Activated CD4-positive, alpha-beta T cell treated with anti-CD3 and anti-CD28 coated beads for 24 hours (primary cell): ENCODE measurements at regions not wholly inside any gene's neighbourhood (a gene's known extent, or its start where the extent isn't known, plus 50 kb on each side); places are given as distances from the start of the nearest gene placed in this dataset.

ENCODE experiments used
- DNase-seq, 2 donors: peaks; one replicate each; pipeline ENCODE4 v3.0.0-alpha.2; 2020; ENCODE audit warnings: low read depth in 2 of 2

DNA sequence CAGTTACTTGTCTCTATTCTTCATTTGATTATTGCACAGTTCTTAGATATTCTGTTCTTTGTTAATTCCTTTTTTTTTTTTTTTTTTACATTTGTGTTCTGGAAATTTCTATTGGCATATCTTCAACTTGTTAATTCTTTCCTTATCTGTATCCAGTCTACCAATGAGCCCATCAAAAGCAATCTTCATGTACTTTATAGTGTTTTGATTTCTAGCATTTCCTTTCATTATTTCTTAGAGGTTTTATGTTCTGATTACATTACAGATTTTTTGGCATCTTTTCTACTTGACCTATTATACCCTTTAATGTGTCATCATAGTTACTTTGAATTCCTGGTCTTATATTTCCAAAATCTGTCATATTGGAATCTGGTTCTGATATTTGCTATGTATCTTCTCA is 2194.8 kb downstream of the PCDH9 start:
- DNase-seq = no peak

DNA sequence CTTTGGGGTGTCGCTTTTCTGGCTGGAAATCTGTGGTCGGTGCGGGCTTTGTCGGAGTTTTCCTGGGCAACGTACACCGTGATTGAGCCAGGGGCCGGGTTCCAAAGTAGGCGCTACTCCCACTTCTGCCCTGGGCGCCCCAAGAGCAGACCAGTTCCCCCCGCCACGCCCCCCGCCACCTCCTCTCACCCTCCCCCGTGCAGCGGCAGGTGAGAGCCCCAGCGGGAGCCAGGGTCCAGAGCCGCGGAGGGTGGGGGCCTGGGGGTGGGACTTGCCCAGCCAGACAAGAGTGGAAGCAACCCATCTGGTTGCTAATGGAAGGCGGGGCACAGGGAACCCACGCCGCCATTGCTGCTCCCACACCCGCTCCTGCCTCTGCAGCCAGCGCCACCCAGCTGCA is 2195.9 kb downstream of the PCDH9 start:
- DNase-seq = no peak

DNA sequence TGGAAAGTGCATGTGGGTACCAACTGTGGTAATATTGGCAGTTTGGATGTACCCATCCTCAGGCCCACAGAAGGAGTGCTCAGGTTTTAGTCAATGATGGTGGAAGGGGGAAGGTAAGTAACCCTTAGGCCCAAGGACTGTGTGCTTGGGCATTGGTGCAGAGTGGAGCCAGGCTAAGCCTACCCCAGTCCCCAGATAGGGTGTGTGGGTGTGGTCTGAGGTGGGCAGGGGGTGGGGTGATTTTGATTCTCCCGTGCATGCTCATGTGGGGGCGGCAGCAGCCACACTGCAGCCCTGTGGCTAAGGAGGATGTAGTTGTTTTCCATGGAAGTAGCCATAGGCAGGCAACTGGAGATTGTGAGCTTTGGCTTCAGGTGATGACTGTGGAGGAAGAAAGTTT is 2197.3 kb downstream of the PCDH9 start:
- DNase-seq = no peak

DNA sequence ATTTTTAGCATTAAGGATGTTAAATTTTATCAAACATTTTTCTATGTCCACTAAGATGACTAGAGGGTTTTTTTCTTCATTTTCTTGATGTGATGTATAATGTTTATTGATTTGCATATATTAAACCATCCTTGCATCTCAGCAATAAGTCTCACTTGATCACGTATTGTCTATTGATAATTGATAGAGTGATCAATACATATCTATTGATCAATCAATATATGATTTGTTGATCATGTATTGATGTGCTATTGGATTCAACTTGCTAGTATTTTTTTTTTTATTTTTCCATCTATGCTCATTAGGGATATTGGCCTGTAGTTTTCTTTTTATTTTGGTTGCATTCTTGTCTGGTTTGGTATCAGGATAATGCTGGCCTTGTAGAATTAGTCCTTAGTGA is 2202.0 kb downstream of the PCDH9 start:
- no peak for DNase-seq

DNA sequence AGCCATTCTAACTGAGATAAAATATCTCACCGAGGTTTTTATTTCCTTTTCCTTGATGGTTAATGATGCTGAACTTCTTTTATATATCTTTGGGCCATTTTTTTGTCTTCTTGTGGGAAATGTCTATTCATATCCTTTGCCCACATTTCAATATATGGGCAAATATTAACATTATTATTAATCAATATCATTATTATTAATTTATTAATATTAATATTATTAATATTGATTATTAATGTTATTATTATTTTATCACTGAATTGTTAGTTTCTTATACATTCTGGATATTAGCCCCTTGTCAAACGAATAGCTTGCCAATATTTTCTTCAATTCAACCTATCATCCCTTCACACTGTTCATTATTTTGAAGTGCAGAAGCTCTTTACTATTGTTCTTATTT is 2203.6 kb downstream of the PCDH9 start:
- DNase-seq = no peak

DNA sequence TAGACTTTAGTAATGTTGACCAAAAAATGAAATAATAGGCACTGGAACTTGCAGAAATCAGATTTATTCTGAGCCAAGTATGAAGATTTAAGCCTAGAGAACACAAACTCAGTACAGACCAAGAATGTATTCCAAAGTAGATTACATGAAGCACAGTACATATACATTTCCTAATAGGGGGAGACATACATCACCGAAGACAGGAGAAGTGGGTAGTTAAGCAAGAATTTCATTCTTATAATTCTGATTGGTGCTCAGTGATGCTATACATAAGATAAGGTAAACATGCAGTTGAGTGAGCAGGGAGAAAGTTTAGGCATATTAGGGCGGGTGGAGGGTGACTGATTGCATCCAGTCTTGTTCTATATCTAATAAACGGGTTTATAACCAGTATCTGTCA is 2218.8 kb downstream of the PCDH9 start:
- DNase-seq = no peak

DNA sequence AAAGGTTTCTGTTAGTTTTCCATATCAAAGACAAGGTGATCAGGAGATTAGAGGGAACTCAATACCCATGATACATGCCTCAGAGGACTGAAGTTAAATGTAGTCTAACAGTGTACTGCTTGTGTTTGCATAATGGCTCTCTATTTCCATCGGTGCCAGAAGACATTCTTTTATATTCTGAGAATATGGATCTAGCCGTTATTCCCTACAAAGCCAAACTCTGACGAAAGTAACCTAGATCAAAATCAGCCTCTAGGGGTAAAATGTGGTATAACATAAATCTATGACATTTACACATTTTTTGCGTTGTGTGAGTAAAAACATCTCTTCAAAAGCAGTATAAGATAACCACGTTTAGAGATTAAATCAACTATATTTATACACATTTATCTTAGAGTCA is 2232.7 kb downstream of the PCDH9 start:
- DNase-seq = no peak

DNA sequence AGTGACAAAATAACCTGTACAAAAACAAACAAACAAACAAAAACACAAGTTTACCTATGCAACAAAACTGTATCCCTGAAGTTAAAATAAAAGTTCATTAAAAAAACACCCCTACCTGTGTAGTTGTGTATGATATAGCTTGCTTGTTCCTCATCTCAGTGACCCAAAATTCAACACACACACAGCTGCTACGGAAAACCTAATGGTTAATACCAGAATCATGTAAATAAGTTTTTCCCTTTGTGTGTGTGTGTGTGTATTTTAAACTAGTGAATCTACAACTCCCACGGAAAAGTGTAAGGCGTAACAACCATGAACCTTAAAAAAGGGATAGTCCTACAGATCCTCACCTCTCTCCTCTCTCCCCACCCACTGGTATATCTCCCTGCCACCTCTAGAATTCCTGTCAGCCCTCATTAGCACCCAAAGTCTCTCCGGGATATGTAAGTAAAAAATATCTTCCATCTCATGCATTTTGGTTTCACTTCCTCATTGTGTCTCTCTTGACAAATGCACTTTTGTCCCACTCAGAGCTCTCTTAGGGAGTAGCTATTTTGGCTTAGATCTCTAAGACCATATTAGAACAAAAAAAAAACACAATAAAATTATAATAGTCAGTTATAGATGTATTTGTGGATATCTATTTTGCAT is 2236.5 kb downstream of the PCDH9 start:
- no peak for DNase-seq

DNA sequence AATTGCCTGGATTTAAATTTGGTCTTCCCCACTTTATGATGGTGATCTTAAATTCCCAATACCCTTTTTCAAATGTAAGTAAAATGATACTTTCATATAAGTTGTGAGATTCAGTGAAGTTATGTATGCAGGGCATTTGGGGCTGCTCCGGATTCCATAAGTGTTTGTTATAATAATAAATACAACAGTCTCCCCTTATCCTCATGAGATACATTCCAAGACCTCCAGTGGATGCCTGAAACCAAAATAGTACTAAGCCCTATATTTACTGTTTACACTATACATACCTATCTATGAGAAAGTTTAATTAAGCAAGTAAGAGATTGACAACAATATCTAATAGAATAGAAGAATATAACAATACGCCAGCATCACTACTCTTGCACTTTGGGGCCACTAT is 2237.8 kb downstream of the PCDH9 start:
- no peak for DNase-seq

DNA sequence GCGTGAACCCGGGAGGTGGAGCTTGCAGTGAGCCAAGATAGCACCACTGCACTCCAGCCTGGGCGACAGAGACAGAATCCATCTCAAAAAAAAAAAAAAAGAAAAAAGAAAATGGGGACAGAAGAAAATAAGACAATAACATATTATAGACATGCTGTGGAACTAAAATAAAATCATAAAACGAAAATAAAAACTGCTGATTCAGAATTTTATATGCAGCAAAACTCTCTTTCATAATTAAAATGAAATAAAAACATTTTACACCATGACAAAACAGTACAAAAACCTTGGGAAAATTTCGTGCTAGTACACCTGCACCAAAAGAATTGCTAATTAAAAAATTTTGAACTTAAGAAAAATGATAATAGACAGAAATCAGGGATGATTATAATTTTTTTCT is 2245.1 kb downstream of the PCDH9 start:
- DNase-seq = no peak

DNA sequence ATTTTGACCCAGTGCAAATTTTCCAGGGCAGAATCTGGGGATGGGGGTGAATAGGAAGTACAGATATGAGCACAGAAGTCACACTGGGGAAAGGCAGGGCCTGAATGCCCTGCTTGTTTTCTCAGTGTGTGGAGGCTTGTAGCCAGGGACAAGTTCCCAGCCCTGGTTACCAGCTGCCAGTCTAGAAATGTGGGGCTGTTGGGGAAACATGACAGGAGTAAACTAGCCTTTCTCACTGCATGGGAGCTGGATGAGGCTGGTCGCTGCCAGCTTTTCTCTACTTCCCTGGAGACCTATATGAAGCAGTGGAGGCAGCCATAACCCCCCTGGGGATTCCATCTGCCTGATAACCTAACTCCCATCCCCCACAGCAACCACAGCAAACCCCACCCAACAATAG is 2267.7 kb downstream of the PCDH9 start:
- no peak for DNase-seq

DNA sequence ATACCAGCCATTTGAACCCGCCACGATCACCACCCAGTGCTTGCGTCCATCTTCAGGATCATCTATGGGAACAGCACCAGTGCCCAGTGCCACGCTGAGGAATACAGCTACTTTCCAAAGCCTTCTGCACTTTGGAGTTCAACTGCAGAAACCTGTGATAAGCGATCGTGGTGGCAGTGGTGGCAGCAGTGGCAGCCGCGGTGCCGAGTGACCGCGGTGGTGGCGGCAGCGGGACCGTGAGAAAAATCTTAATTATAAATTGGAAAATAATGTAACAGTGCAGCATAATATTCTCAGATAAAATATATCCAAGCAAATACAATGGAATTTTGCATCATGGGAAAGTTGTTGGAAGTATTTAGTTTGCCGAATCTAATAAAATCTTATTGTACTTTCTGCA is 2270.9 kb downstream of the PCDH9 start:
- DNase-seq = no peak

DNA sequence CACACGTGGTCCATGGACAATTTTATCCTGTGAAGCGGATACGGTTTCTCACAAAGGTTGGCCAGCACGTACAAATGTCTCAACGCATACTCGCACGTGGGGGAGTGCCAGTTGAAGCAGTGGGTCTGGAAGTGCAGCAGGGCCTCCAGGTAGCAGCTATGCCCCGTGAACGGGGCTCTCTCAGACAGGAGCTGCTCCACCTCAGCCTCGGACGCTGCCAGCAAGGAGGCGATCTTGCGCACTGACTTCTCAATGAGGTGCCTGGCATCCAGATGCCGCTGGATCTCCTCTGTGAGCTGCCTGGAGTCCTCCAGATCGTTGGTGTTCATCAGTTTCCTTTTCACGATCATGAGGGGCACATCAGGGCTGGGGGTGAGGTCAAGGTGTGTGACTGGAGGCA is 2272.0 kb downstream of the PCDH9 start:
- no peak for DNase-seq

DNA sequence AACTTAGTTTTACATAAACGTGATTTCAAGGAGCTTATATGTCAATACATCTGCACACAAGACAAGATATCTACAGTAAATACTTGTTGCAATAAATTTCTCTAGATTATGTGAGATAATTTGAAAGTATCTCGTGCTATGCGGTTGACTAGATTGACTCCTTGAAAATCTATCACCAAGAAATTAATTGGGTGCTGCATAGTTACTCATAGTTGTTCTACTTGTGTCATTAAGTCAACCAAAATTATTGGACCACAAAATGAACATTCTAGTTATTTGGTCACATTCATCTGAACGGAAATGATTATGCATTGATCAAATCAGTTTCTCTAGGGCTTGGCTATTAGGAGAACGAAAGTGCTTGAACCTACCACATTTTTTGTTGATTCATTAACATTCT is 2291.5 kb downstream of the PCDH9 start:
- no peak for DNase-seq

DNA sequence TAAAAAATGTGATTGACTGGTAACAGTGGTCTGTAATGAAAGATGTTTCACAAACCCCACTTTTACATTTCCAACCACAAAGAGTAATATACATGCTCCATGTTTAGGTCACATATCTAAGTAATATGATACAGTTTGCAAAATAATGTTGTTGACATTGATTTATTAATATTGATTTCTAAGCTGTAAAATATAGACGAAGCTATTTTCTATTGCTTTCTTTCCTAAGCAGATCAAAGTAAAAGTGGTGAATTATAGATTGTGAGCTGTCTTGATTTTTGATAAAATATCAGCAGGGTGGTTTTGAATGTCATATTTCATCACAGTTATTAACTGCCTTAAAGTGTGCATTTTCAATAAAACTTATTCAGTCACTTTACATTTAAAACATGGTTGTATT is 2292.8 kb downstream of the PCDH9 start:
- no peak for DNase-seq

DNA sequence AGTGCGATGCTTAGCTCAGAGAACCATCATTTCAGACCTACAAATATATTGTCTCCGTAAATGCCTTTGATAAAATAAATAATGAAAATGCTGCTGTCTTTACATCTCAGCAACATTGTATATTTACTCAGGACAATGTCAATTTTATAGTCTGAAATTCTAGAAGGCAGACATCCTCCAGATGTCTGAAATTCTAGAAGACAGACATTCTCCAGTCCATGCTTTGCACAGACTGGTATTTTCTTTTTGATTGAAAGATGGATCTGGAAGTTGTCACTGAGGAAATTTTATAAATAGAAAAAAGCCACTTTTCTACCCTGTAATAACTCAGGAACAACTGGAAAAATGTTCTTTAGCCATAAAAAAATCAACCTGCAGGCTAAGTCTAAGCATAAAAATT is 2293.3 kb downstream of the PCDH9 start:
- DNase-seq = no peak

DNA sequence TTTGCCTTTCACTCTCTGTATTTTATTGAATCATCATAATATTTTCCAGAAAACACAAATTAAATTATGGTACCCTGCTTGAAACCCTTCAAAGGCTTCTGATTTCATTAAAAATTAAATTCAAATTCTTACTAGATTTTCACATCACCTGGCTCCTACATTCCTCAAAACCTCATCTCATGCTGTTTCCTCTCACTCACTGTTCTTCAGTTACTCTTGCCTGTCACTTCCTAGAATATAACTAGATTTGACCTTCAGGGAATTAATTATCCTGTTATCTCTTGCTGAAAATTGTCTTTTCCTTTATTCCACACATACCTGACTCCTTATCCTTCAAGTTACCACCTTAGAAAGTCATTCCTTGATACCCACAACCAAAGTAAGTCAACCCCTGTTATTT is 2294.7 kb downstream of the PCDH9 start:
- DNase-seq = no peak

DNA sequence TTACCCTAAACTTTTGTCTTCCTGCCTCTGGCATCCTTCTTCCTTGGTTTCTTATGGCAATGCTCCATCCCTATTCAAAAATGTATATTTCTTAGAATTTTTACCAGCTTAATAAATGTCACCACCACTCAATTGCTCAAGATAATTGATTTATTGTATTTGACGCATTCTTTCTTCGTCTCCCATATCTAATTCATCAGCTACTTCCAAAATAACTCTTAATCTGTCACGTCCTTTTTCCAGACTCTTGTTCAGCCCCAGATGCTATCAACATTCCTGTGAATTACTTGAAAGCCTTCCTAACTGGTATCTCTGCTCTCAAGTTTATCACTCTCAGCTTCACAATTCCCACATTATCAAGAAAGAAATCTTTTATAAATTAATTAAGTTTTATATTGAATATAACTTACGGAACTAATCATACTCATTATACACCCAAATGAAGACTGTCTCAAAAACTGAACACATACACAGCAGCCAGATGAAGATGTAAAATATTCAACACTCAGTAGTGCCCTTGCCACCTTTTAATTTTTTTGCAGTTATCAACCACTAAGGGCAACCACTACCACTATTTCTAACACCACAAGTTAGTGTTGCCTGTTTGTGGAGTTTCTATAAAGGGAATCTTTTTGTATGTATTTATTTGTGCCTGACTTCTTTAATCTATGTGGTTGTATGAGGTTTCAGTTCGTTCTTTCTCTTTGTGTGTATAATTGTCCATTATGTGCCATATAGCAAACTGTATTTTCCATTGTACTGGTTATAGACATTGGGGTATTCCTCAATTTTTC is 2295.4 kb downstream of the PCDH9 start:
- no peak for DNase-seq

DNA sequence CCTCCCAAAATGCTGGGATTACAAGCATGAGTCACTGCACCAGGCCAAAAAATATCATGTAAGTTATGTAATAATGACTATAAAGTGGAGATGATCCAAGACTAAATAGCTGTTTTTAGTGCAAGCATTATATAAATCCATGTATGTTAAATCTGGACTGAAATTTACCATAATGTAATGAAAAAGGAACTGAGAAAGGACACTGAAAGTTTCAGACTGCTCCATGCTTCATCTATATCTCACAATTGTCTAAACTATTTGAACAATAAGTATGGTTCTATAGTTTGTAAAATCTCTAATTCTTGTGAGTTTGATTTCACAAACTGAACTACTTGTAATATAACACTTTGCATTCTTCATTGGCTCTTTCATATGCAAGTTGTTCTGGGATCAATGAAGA is 2299.5 kb downstream of the PCDH9 start:
- DNase-seq = no peak

DNA sequence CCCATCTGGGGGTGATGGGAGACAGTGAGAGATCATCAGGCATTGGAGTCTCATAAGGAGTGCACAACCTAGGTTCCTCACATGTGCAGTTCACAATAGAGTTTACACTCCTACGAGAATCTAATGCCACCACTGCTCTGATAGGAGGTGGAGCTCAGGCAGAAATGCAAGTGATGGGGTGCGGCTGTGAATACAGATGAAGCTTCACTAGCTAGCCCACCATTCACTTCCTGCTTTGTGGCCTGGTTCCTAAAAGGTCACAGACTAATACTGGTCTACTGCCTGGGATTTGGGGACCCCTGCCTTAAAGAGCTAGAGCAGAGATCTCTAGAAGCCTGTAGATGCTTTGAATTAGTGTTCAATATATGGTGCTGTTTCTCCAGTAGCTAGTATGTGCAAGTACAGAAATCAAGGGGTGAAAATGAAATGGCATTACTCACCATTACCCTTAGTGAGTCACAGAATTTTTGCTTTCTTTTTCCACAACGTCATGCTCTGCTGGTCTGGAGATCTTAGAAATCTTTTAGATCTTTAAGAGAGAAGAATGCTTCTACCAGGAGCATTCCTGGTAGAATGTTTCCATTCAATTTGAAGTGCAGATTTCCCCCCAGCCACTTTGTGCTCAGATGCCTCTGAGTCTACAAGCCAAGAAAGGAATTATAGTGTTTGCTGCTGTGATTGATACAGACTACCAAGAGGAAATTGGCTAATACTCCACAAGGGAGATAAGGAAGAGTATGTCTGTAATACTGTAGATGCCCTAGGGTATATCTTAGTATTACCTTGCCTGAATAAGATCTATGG is 2301.2 kb downstream of the PCDH9 start:
- no peak for DNase-seq

DNA sequence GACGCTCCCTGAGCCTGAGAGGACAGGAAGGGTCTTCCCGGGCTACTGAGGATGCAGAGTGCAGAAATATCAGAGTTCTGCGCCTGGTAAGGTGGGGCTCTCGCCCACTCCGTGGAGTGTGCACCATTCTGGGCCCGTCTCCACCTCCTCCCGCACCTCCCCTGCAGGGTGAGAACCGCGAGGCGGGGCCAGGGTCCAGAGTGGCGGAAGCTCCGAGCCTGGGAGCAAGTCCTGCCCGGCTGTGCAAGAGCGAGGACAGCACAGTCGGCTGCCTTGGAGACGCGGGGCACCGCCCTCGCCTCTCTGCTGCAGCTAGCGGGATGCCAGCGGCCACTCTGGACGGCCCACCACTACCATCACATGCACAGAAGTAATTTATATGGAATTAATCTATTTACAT is 2304.4 kb downstream of the PCDH9 start:
- no peak for DNase-seq

DNA sequence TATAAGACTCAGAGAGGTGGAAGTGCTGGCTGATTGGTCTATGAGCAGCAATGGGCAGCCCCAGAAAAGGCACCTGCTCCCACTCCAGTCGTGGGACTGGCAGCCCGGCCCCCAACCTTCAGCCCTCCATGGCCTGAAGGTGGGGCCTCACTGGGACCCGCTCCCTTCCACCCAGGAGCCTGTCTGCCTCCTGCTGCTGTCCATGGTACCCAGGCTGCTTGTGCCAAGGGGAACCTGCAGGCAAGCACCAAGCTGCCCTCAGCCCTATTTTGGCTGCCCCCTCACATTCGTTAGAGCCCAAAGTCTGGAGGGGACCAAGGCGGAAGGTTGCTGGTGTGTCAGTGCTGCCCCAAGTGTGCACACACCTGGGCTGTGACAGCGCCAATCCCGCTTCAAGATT is 2304.9 kb downstream of the PCDH9 start:
- no peak for DNase-seq

DNA sequence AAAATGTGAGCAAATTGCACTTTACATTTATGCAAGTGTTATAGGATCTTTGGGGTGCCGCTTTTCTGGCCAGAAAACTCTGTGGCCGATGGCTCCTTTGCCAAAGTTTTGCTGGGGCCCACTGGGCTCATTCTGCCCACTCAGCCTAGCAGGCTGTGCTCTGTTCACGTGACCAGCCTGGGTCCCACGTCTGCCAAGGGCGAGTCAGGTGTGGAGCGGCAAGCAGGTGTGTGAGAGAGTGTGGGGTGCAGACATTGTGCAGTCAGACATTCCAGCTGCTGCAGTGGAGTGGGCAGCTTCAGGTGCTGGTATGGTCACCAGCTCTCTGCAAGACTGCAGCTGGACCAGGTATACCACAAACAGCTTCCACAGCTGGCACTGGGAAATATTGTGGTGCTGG is 2305.7 kb downstream of the PCDH9 start:
- DNase-seq = no peak
